ENCODE measurements at regions not wholly inside any gene's neighbourhood (a gene's known extent, or its start where the extent isn't known, plus 50 kb on each side); places are given as distances from the start of the nearest gene placed in this dataset.

DNA sequence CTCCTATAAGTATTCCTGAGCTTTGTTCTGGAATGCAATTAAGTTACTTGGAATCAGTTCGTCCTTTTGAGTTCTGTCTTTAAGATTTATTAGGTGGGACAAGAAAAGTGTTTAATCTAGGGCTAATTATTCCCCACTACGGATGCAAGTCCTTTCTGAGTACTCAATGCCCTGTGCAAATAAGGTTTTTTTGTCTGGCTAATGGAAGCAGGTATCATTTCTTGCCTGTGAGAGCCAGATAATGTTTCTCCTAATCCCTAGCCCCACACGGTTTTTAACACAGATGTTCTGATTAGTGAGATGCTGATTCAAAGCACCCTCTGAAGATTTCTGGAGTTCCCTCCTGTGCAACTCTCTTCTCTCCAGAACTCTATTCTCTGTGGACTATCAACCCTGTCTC, 296.6 kb upstream of the PRICKLE1 start:
- TF ChIP-seq, protein P1, sequence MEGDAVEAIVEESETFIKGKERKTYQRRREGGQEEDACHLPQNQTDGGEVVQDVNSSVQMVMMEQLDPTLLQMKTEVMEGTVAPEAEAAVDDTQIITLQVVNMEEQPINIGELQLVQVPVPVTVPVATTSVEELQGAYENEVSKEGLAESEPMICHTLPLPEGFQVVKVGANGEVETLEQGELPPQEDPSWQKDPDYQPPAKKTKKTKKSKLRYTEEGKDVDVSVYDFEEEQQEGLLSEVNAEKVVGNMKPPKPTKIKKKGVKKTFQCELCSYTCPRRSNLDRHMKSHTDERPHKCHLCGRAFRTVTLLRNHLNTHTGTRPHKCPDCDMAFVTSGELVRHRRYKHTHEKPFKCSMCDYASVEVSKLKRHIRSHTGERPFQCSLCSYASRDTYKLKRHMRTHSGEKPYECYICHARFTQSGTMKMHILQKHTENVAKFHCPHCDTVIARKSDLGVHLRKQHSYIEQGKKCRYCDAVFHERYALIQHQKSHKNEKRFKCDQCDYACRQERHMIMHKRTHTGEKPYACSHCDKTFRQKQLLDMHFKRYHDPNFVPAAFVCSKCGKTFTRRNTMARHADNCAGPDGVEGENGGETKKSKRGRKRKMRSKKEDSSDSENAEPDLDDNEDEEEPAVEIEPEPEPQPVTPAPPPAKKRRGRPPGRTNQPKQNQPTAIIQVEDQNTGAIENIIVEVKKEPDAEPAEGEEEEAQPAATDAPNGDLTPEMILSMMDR (IDR thresholded peaks at IDR 0.05): no peak
- no peak for TF ChIP-seq POLR2A (IDR thresholded peaks at IDR 0.05)
